NT2/D1 (cell line): ENCODE measurements at regions not wholly inside any gene's neighbourhood (a gene's known extent, or its start where the extent isn't known, plus 50 kb on each side); places are given as distances from the start of the nearest gene placed in this dataset.

Source experiments
- SUZ12 ChIP-seq: IDR thresholded peaks from 2 replicates; pipeline ENCODE4 v1.6.1; 2011; ENCODE audit not compliant: insufficient read length, insufficient read depth; ENCODE audit errors: extremely low read depth
- ZNF274 ChIP-seq: IDR thresholded peaks from 2 replicates; pipeline ENCODE4 v1.6.1; 2011; ENCODE audit warnings: mild to moderate bottlenecking, low read depth, low read length

GRCh38 chr2:185245216-185245615, 493.4 kb upstream of the FSIP2 start:
- TF ChIP-seq ZNF274 (no peak), SUZ12 (no peak)
